Right cardiac atrium (tissue), 5 donors: ENCODE measurements at regions not wholly inside any gene's neighbourhood (a gene's known extent, or its start where the extent isn't known, plus 50 kb on each side); places are given as distances from the start of the nearest gene placed in this dataset.

Source experiments
- ATAC-seq, 2 donors: fragments of 200-7000 bp; cut with Tn5 transposase; one replicate each; pipeline versions ENCODE4 v1.8.0 to v1.9.1; 2020; ENCODE audit warnings: moderate library complexity in 2 of 2, mild to moderate bottlenecking in 1 of 2
- DNase-seq, 3 donors: peaks; one replicate each; pipeline ENCODE4 v3.0.0-alpha.2; 2020
- H3K27ac ChIP-seq: one replicate; pipeline ENCODE4 v1.5.1; 2013; ENCODE audit warnings: mild to moderate bottlenecking, low read length, control low read depth, moderate library complexity
- H3K27me3 ChIP-seq: one replicate; pipeline ENCODE4 v1.6.1; 2013; ENCODE audit not compliant: control insufficient read depth, insufficient read depth
- H3K4me1 ChIP-seq: one replicate; pipeline ENCODE4 v1.6.1; 2013; ENCODE audit warnings: low read length; ENCODE audit not compliant: control insufficient read depth, insufficient read depth
- H3K4me3 ChIP-seq: one replicate; pipeline ENCODE4 v1.5.1; 2013; ENCODE audit warnings: low read length, control low read depth
- H3K9me3 ChIP-seq: one replicate; pipeline ENCODE4 v1.6.1; 2013; ENCODE audit warnings: low read length; ENCODE audit not compliant: control insufficient read depth
- WGBS: extraction: QIAGEN DNeasy Blood & Tissue Kit; methylation state at CpG from one replicate; pipeline ENCODE4 v1.1.7; 2013; 5-methylcytosine and 5-hydroxymethylcytosine counted together
- intact Hi-C, 4 donors: fragments of 100-400 bp; cut with DNase I; formaldehyde crosslinking; loops; one replicate each; pipeline versions ENCODE4 v1.11.0 to v1.14.0; 2022 to 2023
- donor health status: healthy with polysubstance abuse.
- donor health status: DM: no; HTN: yes; CAD: no.
- donor health status: DM: no; HTN: no; CAD: no.
- donor health status: DM: no; HTN: yes; CAD: no; lungs with severe emphysema.
- donor health status: DM: yes; HTN: yes; CAD: no.

DNA sequence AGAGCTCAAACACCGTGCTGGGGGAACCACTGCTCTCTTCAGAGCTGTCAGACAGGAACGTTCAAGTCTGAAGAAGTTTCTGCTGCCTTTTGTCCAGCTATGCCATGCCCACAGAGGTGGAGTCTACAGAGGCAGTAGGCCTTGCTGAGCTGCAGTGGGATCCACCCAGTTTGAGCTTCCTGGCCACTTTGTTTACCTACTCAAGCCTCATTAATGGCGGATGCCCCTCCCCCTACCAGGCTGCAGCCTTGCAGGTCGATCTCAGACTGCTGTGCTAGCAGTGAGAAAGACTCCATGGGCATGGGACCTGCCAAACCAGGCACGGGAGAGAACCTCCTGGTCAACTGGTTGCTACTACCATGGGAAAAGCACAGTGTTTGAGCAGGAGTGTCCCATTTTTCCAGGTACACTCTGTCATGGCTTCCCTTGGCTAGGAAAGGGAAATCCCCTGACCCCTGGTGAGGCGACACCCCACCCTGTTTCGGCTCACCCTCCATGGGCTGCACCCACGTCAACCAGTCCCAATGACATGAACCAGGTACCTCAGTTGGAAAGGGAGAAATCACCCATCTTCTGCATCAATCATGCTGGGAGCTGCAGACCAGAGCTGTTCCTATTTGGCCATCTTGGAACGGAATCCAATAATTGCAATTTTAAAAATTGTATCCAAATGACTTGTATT lies 246.9 kb upstream of the ADAMTS16 start:
- H3K4me1 ChIP-seq: no peaks in the 10 kb centered on the region
- 75% methylated on average over 9 of the region's 9 CpGs for WGBS
- DNase-seq (no peak), ATAC-seq (no peak)
- H3K9me3 ChIP-seq: no peaks in the 10 kb centered on the region
- no peak overlapping the region for H3K27ac ChIP-seq
- no peaks in the 10 kb centered on the region for H3K27me3 ChIP-seq
- no peak overlapping the region for H3K4me3 ChIP-seq
- intact Hi-C loops: no loop called here

DNA sequence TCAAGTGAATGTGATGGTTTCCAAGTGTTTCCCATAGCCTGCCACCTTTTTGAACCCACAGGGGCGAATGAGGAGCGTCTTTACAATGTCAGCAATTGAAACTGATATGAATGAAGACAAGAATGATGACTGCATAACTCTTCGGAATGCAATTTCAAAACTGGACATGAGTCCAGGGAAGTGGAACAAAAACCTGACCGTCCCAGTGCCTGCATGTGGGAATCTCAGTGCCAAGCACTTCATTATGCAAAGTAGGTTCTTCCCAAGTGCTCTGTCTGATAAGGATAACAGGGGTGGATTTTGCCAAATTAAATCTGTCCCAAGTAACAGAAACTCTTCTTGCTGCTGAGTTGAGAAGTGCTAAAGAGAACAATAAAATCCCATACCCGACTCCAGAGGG lies 243.8 kb upstream of the ADAMTS16 start:
- no peak for ATAC-seq
- WGBS: 39% methylated on average over 5 of the region's 5 CpGs
- intact Hi-C loops: no loop called here
- H3K4me1 ChIP-seq: no peaks in the 10 kb centered on the region
- no peak for DNase-seq
- H3K27me3 ChIP-seq: no peaks in the 10 kb centered on the region
- no peaks in the 10 kb centered on the region for H3K9me3 ChIP-seq
- no peak overlapping the region for H3K27ac ChIP-seq
- H3K4me3 ChIP-seq: no peak overlapping the region

DNA sequence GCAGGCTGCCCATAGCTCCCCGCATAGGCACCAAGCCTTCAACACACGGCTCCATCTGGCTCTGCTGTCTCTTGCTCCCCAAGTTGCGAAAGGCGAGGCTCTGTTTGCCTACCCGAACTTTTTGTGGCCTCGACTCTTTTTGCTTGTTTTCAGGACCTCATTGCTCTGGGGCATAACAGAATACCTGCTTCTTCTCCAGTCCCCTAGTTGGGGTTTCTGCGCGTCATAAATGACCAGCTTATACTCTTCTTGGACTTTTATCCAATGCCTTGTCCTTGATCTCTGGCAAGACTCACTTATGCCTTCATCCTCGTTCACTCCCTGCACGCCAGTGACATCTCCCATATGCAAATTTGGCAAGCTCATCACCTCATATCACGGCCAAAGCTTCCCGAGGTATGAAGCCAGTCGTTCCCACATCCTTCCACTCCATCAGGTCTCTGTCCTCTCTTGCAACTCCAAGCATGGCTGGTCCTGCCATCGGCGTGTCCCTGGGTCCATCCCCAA lies 238.8 kb upstream of the ADAMTS16 start:
- WGBS: 59% methylated on average over 15 of the region's 15 CpGs
- intact Hi-C loops: no loop called here
- H3K4me3 ChIP-seq: no peak overlapping the region
- H3K27ac ChIP-seq: no peak overlapping the region
- H3K27me3 ChIP-seq: no peaks in the 10 kb centered on the region
- no peaks in the 10 kb centered on the region for H3K4me1 ChIP-seq
- DNase-seq (peak in 1 of 3 donors; percentile 56), ATAC-seq (no peak)
- H3K9me3 ChIP-seq: peaks cover 3% of the 10 kb centered on the region

DNA sequence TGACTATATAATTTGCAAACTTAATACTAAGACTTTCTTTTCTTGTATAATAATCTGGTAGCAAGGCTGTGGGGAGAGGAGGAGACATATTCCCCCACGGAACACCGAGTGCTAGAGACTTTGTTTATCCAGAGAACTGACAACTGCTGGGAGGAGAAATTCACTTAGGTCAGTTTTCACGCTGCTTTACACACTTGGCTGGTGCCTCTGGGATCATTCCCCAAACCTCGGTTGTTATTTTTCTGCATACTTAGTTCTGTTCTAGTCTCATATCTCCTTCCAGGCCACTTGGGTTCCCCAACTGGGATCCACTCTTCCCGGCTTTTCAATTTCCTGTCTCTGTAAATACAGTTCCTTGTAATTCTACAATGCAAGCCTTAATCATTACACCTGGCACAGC lies 238.2 kb upstream of the ADAMTS16 start:
- intact Hi-C loops: no loop called here
- no peak for DNase-seq
- Histone ChIP-seq H3K27me3 (no peaks in the 10 kb centered on the region), H3K9me3 (peaks cover 3% of the 10 kb centered on the region), H3K4me1 (no peaks in the 10 kb centered on the region), H3K4me3 (no peak overlapping the region), H3K27ac (no peak overlapping the region)
- ATAC-seq: peak in 1 of 2 donors; percentile 23
- 49% methylated on average over 5 of the region's 5 CpGs for WGBS

DNA sequence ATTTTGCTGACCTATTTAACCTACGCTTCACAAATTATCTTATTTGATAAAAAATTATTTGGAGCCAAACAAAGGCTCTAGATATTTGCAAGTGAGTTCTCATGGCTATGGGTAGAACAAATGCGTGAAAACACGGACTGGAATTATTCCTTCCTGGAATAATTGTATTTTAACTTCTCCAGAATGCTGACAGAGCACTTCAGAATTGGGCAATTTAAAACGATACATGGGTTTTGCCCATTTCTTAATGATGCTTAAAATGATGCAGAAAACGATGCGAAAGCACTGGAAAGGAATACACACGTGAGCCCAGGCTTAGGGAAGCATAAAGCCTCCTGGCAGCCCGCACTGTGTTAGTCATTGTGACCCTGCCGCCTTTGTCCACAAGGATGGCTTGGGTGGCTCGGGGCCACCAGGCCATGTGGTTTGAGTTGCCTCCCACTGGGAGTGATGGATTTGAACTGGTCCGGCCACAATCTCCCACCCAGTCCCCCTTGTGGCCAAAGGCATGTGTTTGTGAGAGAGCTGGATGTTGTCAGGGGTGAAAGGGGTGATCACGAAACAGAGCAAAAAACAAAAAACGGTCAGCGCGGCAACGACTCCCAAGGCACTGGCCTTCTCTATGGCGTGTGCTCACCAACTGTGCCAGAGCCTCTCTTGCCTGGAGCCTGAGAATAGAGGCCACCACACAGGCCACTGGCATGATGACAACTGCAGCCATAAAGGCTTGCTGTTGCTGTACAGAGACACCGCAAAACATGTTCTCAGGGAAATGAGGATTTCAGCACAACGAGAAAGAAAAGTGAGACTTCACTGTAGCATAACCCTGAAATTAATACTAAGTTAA lies 234.2 kb upstream of the ADAMTS16 start:
- Histone ChIP-seq H3K4me1 (no peaks in the 10 kb centered on the region), H3K27me3 (no peaks in the 10 kb centered on the region), H3K9me3 (peaks cover 3% of the 10 kb centered on the region), H3K4me3 (no peak overlapping the region), H3K27ac (no peak overlapping the region)
- peak; percentile 71 to 81 for ATAC-seq
- DNase-seq: peak; percentile 59 to 89 (median 85)
- intact Hi-C loops: no loop called here
- 58% methylated on average over 19 of the region's 19 CpGs for WGBS

DNA sequence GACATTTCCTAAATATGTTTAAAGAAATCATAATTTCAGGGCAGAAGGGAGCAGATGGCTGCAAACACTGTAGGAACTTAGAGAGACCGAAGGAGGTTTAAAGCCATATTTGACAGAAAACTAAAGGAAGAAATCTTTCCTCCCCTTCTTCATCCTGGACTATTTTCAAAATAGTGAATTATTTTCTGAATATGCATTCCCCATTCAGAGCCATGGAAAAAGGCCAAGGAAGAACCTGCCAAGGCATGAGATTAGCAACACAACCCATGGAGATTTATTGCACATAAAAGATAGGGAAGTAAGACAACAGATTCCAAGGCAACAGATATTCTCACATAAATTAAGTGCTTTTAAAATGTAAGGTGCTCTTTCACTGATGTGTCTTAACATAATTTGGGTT lies 233.3 kb upstream of the ADAMTS16 start:
- peaks cover 3% of the 10 kb centered on the region for H3K9me3 ChIP-seq
- DNase-seq (no peak), ATAC-seq (no peak)
- no peak overlapping the region for H3K4me3 ChIP-seq
- no peaks in the 10 kb centered on the region for H3K27me3 ChIP-seq
- no peaks in the 10 kb centered on the region for H3K4me1 ChIP-seq
- WGBS: 70% methylated on average over 1 of the region's 1 CpG
- intact Hi-C loops: no loop called here
- no peak overlapping the region for H3K27ac ChIP-seq

DNA sequence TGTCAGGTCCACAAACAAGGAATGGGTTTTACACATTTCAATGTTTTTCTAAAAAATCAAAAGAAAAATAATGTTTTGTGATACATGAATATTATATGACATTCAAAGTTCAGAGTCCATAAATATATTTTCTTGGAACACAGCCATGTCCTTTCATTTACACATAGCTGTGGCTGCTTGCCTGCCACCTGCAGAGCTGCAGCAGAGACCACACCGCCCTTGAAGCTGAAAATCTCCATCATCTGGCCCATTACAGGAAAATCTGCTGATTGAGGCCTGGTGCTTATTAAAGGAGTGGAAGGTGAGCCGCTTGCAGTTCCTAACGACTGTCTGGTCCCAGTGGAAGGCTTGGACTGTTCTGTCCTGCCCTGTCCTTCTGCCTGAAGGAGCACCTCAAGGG lies 232.6 kb upstream of the ADAMTS16 start:
- H3K4me1 ChIP-seq: no peaks in the 10 kb centered on the region
- H3K4me3 ChIP-seq: no peak overlapping the region
- no peaks in the 10 kb centered on the region for H3K27me3 ChIP-seq
- 70% methylated on average over 3 of the region's 3 CpGs for WGBS
- ATAC-seq (no peak), DNase-seq (no peak)
- peaks cover 3% of the 10 kb centered on the region for H3K9me3 ChIP-seq
- no peak overlapping the region for H3K27ac ChIP-seq
- intact Hi-C loops: no loop called here

DNA sequence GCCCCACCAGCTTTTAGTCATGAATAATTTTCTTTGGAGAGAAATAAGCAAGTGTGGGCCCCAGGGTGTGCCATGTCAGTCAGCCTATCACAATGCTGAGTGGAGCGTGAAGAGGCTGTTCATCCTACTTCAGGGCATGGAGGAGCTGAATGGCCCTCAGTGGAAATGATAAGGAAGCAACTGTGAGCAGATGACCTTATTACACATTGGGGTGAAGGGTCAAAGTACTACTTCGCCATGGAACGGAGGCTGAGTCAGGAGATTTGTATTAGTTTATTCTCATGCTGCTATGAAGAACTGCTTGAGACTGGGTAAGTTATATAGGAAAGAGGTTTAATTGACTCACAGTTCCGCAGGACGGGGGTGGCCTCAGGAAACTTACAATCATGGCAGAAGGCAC lies 231.0 kb upstream of the ADAMTS16 start:
- Histone ChIP-seq H3K27ac (no peak overlapping the region), H3K9me3 (peaks cover 3% of the 10 kb centered on the region), H3K4me1 (no peaks in the 10 kb centered on the region), H3K27me3 (no peaks in the 10 kb centered on the region), H3K4me3 (no peak overlapping the region)
- intact Hi-C loops: no loop called here
- ATAC-seq (no peak), DNase-seq (no peak)
- 72% methylated on average over 5 of the region's 5 CpGs for WGBS

DNA sequence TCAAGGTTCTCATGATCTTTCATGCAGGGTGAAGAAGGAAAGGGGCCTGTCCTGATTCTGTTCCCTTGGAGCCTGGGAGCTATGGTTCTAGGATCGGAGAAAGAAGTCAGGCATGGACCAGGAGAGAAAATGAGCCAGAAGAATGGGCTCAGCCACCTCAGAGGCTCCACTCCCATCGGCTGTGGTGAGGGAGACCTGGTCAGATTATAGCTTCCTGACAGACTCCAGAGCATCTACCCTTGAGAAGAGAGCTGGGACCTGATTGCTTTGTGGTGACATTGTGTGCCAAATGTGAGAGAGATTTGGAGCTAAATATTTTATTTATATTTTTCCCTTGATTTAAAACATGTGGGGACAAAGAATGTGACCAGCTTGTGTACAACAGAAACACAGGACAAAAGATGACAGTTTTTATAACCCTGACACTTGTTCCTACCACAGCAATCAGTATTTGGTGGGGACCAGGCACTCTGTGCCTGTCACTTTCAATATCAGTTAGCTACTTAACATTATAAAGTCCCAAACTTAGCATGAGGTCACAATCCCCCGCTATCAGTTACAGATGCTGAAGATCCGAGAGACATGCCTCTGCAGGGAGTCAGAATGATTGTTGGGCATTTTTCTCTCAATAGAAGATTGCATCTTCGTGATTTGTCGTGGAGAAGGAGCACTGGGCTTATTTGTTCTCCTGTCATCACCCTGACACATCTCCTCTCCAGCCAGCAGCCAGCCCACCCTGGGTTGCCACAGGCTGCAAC lies 228.3 kb upstream of the ADAMTS16 start:
- H3K4me1 ChIP-seq: no peaks in the 10 kb centered on the region
- 66% methylated on average over 6 of the region's 6 CpGs for WGBS
- intact Hi-C loops: no loop called here
- DNase-seq (no peak), ATAC-seq (no peak)
- no peaks in the 10 kb centered on the region for H3K27me3 ChIP-seq
- no peak overlapping the region for H3K27ac ChIP-seq
- H3K4me3 ChIP-seq: no peak overlapping the region
- no peaks in the 10 kb centered on the region for H3K9me3 ChIP-seq

DNA sequence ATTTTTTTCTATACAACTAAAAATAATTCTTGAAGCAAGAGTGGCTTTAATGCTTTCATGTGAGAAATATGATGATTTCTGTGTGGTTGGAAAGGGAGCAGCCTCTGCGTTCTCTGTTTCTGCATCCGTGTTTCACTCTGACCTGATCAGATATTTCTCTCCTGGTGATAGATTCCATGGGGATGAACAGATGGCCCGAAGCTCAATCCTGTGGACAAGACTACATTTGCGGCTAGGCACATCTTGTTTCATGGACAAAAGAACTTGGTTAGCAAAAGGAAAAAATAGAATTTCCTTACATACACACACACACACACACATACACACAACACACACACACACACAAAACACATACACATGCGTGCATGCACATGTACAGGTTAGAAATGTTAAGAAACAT lies 218.2 kb upstream of the ADAMTS16 start:
- intact Hi-C loops: no loop called here
- Histone ChIP-seq H3K27me3 (no peaks in the 10 kb centered on the region), H3K9me3 (peaks cover 1% of the 10 kb centered on the region), H3K27ac (no peak overlapping the region), H3K4me1 (no peaks in the 10 kb centered on the region), H3K4me3 (no peak overlapping the region)
- no peak for DNase-seq
- WGBS: 56% methylated on average over 5 of the region's 5 CpGs
- ATAC-seq: no peak

DNA sequence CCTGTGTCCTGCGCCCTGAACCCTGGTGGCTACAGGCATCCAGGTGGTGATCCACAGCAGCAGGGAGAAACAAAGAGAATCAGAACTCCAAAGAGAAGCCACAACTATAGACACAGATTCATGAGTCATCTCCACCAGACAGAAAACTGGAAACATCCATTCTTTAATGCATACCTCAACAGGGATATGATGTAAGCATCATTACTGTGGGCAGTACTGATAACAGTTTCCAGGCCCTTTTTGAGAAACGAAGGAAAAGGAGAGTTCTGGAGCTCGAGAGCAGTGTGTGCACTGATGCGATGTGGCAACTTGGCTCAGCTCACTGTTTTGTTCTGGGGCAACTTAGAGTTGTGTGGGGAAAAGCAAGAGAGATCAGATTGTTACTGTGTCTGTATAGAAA lies 215.6 kb upstream of the ADAMTS16 start:
- DNase-seq: no peak
- 72% methylated on average over 4 of the region's 4 CpGs for WGBS
- peaks cover 1% of the 10 kb centered on the region for H3K9me3 ChIP-seq
- no peaks in the 10 kb centered on the region for H3K27me3 ChIP-seq
- no peak for ATAC-seq
- no peaks in the 10 kb centered on the region for H3K4me1 ChIP-seq
- no peak overlapping the region for H3K4me3 ChIP-seq
- H3K27ac ChIP-seq: no peak overlapping the region
- intact Hi-C loops: no loop called here
